Mucosa of rectum (tissue), 2 donors: ENCODE measurements at regions not wholly inside any gene's neighbourhood (a gene's known extent, or its start where the extent isn't known, plus 50 kb on each side); places are given as distances from the start of the nearest gene placed in this dataset.

Experiments used
- H3K27ac ChIP-seq, 2 donors: one replicate each; pipeline ENCODE4 v1.7.0; 2013; ENCODE audit warnings: inconsistent platforms in 2 of 2, low read depth in 2 of 2, low read length in 2 of 2
- H3K27me3 ChIP-seq, 2 donors: one replicate each; pipeline ENCODE4 v1.7.0; 2013; ENCODE audit warnings: low read length in 2 of 2; ENCODE audit not compliant: control insufficient read depth in 2 of 2, insufficient read depth in 2 of 2
- H3K36me3 ChIP-seq, 2 donors: one replicate each; pipeline ENCODE4 v1.7.0; 2013; ENCODE audit warnings: low read length in 2 of 2; ENCODE audit not compliant: control insufficient read depth in 2 of 2, insufficient read depth in 2 of 2
- H3K4me1 ChIP-seq, 2 donors: one replicate each; pipeline ENCODE4 v1.7.0; 2013; ENCODE audit warnings: low read length in 2 of 2, mild to moderate bottlenecking in 1 of 2; ENCODE audit not compliant: control insufficient read depth in 2 of 2, insufficient read depth in 2 of 2
- H3K4me3 ChIP-seq, 2 donors: one replicate each; pipeline ENCODE4 v1.7.0; 2013; ENCODE audit warnings: low read length in 2 of 2
- H3K9ac ChIP-seq, 2 donors: one replicate each; pipeline ENCODE4 v1.7.0; 2013; ENCODE audit warnings: low read length in 2 of 2, low read depth in 1 of 2, mild to moderate bottlenecking in 1 of 2
- H3K9me3 ChIP-seq, 2 donors: one replicate each; pipeline ENCODE4 v1.7.0; 2013; ENCODE audit warnings: low read length in 2 of 2; ENCODE audit not compliant: control insufficient read depth in 2 of 2
- donor health status: healthy.
- donor health status: Normal muscosa, but diverticular disease.

DNA sequence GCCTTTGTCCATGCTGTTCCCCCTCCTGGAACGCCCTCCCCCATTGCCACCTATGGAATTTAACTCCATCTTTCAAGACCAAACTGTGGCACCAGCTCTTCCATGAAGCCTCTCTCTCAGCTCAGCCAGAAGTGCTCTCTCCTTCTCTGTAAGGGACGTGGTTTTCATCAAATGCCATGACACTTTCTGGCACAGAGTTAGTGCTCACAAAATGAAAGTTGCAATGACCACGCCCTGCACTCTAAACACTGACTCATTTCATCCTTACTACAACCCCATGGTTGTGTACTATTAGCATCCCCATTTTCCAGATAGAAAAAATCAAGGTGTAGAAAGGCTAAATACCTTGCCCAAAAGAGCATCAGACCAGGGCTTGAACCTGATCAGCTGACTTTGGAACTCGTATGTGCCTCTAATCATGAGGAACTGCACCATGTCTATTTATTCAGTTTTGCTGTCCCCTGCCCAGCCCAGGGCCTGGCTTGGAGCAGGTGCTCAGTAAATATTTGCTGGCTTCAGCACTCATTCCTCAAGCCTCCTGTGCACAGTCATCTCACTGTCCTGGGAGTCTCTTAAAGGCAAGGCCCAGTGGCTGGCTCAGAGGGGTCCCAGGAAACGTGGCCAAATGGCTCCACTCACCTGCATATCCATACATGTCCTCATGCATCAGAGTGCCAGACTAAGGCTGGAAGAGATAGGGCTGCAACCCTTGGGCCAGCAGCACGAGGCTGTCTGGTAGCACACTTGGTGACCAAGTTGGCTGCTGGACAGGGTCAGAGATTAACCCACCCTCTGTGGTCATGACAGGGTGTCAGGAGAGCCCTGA lies 77.9 kb downstream of the MRPL14 start:
- Histone ChIP-seq H3K4me3 (no peak overlapping the region), H3K9me3 (no peaks in the 10 kb centered on the region), H3K9ac (no peak overlapping the region), H3K36me3 (no peaks in the 10 kb centered on the region), H3K4me1 (peaks cover 0 to 18% of the 10 kb centered on the region in 2 donors), H3K27me3 (no peaks in the 10 kb centered on the region), H3K27ac (peak overlapping the region in 1 of 2 donors; percentile 32)

DNA sequence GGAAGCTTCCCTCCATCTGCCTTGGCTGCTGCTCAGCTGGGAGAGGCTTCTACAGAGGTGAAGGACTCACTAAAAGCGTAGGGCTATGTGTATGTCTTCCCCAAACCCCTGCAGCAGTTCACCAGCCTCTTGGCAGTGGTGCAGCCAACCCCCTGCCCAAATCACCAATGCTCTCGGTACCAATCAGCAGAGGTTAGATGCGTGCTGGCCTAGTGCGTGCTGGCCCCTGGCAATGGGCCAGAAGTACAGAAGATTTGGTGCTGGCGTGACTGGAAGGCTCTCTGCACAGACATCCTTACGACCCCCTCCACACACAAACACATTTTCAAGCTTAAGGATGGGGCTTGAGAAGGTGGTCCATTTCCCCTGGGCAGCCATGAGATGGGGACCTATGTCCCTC lies 79.0 kb downstream of the MRPL14 start:
- H3K4me3 ChIP-seq, result no peak overlapping the region
- no peak overlapping the region for H3K9ac ChIP-seq
- H3K27ac ChIP-seq, result no peak overlapping the region
- H3K9me3 ChIP-seq, result no peaks in the 10 kb centered on the region
- H3K36me3 ChIP-seq, result no peaks in the 10 kb centered on the region
- no peaks in the 10 kb centered on the region for H3K27me3 ChIP-seq
- peaks cover 0 to 18% of the 10 kb centered on the region in 2 donors for H3K4me1 ChIP-seq

DNA sequence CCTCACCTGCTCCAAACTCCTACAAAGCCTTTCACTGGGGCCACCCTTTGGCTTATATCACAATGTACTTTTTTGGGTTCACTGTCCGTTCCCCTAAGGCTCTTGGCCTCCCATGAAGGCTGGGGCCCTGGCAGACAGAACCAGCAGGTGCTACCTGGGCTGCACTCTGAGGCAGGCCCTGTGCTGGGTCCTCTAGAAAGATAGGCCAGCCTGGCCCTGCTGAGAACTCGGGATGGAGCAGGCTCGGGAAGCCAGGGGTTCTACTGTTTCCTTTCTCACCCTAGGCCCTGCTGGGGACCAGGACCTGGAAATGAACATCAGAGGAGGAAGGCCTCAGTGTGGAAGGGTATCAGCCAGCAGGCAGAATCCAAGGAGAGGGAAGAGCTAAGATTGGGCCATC lies 79.5 kb downstream of the MRPL14 start:
- H3K27ac ChIP-seq, result no peak overlapping the region
- H3K4me1 ChIP-seq, result peaks cover 0 to 18% of the 10 kb centered on the region in 2 donors

DNA sequence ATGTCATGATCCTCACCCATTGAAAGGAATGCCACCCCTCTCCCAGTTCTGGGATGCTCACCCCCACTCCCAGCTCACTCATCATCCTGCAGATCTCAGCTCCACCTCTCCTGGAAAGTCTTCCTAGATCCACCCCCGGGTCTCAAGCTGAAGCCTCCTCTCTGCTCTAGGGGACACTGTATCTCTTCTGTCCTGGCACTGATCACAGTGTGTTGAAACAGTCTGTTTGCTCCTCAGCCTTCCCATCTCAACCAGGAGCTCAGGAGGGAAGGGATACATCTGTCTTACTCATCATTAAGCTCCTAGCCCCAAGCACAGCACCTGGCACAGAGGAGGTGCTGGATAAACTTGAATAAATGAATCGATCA lies 80.1 kb downstream of the MRPL14 start:
- peaks cover 4 to 15% of the 10 kb centered on the region in 2 donors for H3K4me1 ChIP-seq
- no peaks in the 10 kb centered on the region for H3K36me3 ChIP-seq
- no peak overlapping the region for H3K27ac ChIP-seq
- H3K27me3 ChIP-seq, result no peaks in the 10 kb centered on the region
- no peak overlapping the region for H3K9ac ChIP-seq
- no peak overlapping the region for H3K4me3 ChIP-seq
- H3K9me3 ChIP-seq, result no peaks in the 10 kb centered on the region

More for the DNA sequence above, 79.5 kb downstream of the MRPL14 start:
- H3K27me3 ChIP-seq, result no peaks in the 10 kb centered on the region
- no peak overlapping the region for H3K4me3 ChIP-seq
- no peak overlapping the region for H3K9ac ChIP-seq
- no peaks in the 10 kb centered on the region for H3K36me3 ChIP-seq
- H3K9me3 ChIP-seq, result no peaks in the 10 kb centered on the region

DNA sequence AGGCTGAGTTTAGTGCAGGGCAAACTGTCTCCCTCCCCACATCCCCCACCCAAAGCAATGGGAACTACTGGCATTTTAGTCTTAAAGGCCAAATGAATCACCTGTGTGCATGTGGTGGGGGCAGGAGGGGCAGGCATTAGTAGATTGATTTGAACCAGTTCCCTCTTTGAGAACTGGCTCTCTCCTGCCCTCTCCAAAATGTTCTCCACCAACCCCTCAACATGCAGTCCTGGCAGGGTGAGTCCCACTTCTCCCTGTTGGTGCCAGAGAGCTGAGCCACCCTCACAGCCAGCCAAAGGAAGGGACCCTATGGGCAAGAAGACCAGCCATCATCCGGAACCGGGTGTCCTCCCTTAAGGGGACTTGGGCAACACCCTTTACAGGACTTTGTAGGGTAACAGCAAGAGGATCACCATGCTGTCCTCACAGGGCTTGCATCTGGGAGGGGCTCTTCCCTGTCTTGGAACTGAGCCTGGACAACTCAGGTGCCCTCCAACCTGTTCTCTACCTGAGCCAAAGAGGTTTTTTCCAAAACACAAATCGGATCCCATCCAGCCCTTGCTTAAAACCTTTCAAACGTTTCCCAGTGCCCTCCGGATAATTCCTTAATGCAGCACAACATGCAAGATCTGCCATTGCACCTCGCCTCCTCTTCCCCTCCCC lies 80.6 kb downstream of the MRPL14 start:
- Histone ChIP-seq H3K27ac (no peak overlapping the region), H3K36me3 (no peaks in the 10 kb centered on the region), H3K4me3 (no peak overlapping the region), H3K4me1 (peaks cover 4 to 12% of the 10 kb centered on the region in 2 donors), H3K27me3 (no peaks in the 10 kb centered on the region), H3K9me3 (no peaks in the 10 kb centered on the region), H3K9ac (no peak overlapping the region)

DNA sequence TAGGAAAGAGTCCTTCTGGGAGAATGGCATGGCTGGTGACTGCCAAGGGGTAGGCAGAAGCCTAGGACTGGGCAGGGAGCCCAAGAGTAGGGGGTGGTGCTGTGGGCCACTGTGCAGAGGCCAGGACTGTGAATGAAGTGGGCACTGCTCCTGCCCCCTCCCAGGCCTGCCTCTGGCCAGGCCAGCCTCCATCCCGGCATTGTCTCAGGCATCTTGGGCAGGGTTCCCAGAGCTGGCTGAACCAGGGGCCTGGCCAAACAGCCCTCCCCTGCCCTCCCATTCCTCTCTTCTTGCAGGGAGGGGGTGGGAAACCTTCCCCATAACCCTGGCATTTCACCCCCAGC lies 81.6 kb downstream of the MRPL14 start:
- Histone ChIP-seq H3K9ac (no peak overlapping the region), H3K27me3 (no peaks in the 10 kb centered on the region), H3K9me3 (no peaks in the 10 kb centered on the region), H3K27ac (no peak overlapping the region), H3K4me1 (peaks cover 4 to 5% of the 10 kb centered on the region in 2 donors), H3K36me3 (no peaks in the 10 kb centered on the region), H3K4me3 (no peak overlapping the region)

DNA sequence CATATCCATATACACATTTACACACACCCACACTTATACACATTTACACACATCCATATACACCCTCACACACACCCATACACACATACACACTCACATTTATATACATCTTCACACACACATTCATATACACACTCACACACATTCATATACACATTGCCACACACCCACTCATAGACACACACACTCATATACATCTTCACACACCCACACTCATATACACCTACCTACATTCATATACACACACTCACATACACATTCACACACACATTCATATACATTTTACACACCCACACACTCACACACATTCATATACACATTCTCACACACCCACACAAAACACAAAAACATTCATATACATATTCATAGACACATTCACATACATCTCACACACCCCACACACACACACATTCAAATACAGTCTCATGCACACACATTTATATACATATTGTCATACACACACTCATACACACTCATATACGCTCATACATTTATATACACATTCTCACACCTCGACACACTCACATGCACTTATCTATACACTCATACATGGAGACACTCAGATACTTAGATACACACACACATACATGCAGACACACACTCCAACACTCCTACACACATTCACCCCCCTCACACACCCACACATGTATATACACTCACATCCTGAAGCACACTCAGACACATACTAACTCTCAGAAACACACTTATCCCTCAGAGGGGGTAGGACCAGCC lies 82.1 kb downstream of the MRPL14 start:
- Histone ChIP-seq H3K4me3 (no peak overlapping the region), H3K36me3 (no peaks in the 10 kb centered on the region), H3K27ac (no peak overlapping the region), H3K27me3 (no peaks in the 10 kb centered on the region), H3K4me1 (peaks cover 4 to 5% of the 10 kb centered on the region in 2 donors), H3K9ac (no peak overlapping the region), H3K9me3 (no peaks in the 10 kb centered on the region)

DNA sequence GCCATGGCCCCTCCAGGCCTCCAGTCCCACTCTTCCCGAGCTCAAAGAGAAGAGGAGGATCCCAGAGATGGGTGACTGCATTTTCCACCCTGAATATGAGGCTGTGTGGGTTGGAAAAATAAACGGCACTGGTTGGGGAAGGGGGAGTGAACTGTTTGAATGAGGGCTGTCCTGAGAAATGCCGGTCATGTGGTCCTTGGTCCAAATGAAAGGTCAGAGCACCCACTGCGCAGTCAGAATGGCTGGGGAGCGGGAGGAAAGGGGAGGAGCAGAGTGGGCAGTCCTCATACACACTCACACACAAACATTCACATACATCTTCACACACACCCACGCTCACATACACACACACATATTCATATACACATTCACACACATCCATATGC lies 83.1 kb downstream of the MRPL14 start:
- Histone ChIP-seq H3K4me1 (peaks cover 0 to 4% of the 10 kb centered on the region in 2 donors), H3K27me3 (no peaks in the 10 kb centered on the region), H3K9me3 (no peaks in the 10 kb centered on the region), H3K9ac (no peak overlapping the region), H3K27ac (no peak overlapping the region), H3K36me3 (no peaks in the 10 kb centered on the region), H3K4me3 (no peak overlapping the region)

DNA sequence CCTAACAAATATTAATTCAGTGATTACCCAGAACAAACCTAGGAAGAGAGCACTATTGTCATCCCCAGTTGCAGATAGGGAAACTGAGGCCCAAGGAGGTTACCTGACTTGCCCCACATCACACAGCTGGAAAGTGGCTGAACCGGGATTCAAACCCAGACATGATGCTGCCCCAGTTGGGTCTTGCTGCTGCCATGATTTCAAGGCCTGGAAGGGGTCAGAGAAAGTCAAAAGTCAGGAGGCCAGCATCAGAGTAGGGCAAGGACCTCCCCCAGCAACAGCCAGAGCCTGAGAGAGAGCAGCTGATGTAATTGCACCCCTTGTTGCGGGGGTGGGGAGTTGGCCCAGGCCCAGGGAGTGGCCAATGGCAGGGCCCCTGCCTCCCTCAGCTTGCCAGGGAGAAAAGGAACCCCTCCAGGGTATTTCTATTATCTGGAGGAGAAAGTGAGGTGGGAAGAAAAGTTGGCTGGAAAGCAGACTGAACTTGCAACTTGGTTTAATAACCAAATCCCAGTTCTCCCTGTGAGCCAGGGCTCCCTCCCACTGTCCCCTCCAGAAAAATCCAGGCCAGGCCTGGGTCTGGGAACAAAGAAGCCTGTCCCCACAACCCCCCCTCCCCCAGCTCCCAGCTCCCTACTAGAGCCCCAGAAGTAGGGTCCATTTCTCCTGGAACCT lies 83.6 kb downstream of the MRPL14 start:
- Histone ChIP-seq H3K27me3 (no peaks in the 10 kb centered on the region), H3K4me3 (no peak overlapping the region), H3K4me1 (peaks cover 0 to 4% of the 10 kb centered on the region in 2 donors), H3K9ac (no peak overlapping the region), H3K36me3 (no peaks in the 10 kb centered on the region), H3K9me3 (no peaks in the 10 kb centered on the region), H3K27ac (no peak overlapping the region)
